GM12874 (cell line): ENCODE measurements at regions not wholly inside any gene's neighbourhood (a gene's known extent, or its start where the extent isn't known, plus 50 kb on each side); places are given as distances from the start of the nearest gene placed in this dataset.

Experiments
- CTCF ChIP-seq: IDR thresholded peaks from 2 replicates; pipeline ENCODE4 v1.5.1; 2011; ENCODE audit warnings: low read depth, mild to moderate bottlenecking, control low read depth, low read length, moderate library complexity; ENCODE audit not compliant: insufficient read depth

- no peak for TF ChIP-seq CTCF
These were observed 569.6 kb downstream of the ZNF674 start for GRCh38 chrX:45975633-45976032.

DNA sequence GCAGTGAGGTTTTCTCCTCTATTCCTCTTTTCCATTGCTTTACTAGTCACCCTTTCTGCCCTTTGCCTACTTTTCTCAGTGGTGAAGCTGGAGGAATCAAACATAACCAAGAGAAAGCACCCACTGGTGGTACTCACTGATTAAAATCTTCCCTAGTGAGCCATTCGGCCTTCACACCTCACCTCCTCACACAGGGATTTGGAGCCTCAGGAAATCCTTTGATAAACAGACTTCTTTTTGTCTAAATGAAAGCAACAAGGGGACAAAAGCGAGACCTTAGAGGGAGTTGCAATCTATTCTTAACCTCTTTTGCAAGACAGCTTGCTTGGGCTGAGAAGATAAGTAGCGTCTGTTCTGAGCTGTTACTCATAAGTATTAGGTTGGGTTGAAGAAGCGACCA lies 572.6 kb downstream of the ZNF674 start:
- no peak for TF ChIP-seq CTCF

DNA sequence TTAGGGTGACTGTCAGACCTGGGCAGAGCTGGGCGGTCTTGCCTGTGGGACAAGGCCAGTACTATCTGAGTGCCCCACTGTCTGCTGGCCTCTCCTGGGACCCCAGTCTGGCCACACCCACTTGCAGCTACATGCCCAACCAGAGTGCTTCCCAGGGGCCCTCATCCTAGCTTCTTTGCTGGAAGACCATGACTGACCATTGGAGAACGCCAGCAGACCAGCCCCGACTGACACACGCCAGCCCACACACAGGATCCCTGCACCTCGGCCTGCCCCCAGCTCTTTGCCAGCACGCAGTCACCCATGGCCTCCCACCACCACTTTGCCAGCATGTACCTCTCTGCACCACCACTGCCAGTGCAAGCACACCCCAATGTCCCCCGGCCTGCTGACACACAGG lies 585.7 kb downstream of the ZNF674 start:
- TF ChIP-seq CTCF = no peak

GRCh38 chrX:45956191-45956870 lies 588.9 kb downstream of the ZNF674 start:
- TF ChIP-seq CTCF = no peak

DNA sequence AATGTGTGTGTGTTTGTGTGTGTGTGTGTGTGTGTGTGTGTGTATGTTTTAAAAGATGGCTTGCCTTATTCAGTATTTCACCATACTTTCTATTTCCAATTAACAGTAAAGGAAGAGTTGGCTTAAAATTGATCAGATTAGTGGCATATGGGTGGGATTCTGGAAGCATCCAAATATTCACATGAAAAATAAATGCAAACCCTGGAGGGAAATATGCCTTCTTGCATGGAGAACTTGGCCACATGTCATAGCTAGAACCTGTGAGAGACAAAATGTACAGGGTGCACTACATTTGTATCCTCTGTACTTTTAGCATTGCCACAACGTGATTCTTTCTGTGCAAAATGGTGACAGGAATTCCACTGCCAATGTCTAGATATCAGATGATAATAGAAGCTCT lies 589.6 kb downstream of the ZNF674 start:
- TF ChIP-seq CTCF = no peak

DNA sequence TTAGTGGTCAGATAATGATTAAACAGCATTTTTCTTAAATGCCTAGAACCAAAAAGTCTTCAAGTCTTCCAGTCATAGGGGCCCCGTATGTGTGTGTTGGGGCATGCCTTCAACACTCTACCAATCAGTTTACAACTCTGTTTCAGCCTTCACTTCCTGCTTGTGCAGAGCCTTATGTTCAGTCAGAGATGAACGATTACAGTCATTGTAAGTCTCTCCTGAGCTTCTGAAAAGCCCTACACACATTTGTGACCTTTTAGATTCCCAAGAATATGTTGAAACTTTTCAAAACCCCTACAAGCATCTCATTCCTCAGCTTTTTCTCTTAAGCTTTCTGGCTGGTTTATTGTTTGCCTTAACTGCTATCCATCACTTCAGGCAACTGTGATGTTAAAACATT lies 591.2 kb downstream of the ZNF674 start:
- TF ChIP-seq CTCF = no peak

- TF ChIP-seq CTCF = no peak
These were observed 593.2 kb downstream of the ZNF674 start for GRCh38 chrX:45952030-45952429.

DNA sequence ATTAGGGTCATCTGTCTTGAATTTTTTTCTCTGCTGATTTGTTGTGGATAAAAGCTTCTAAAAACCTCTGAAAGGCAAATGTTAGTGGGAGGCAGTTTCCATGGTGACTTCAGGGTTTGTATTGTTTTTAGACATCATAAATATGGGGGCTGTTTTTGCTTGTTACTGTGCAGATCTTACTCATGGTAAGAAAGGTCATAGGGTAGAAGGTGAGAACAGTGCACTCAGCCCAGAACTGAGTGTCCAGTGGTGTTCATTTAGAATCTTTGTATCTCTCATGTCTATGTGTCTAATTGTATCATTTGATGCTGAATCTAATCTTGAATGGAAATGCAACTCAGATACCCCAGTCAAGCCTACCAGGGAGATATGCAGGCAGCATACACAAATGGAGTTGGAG lies 609.8 kb downstream of the ZNF674 start:
- TF ChIP-seq CTCF = no peak
